Activated naive CD4-positive, alpha-beta T cell treated with anti-CD3 and anti-CD28 coated beads, Interleukin-2, amount 10 ng/mL, durations not matched to agents 7 days and 5 days (primary cell): ENCODE measurements at regions not wholly inside any gene's neighbourhood (a gene's known extent, or its start where the extent isn't known, plus 50 kb on each side); places are given as distances from the start of the nearest gene placed in this dataset.
"Not testable (repeated sequence)": the region's sequence is repeated elsewhere in the genome, so short reads cannot be mapped to it uniquely, and the experiment has no call there.

Experiments
- CTCF ChIA-PET: fragments of 350-600 bp; sonication (Branson Sonifier 250); formaldehyde crosslinking; loops from one replicate; lab custom pipeline; 2021; ENCODE audit warnings: antibody characterized with exemption; lab: Charles Lee
- DNase-seq: peaks from one replicate; pipeline ENCODE4 v3.0.0-alpha.2; 2020
- H3K27ac Mint-ChIP-seq: one replicate; pipeline ENCODE4 v1.8.0; 2021; ENCODE audit warnings: mild to moderate bottlenecking, moderate library complexity, mixed read lengths
- H3K27me3 Mint-ChIP-seq: one replicate; pipeline ENCODE4 v1.8.0; 2021; ENCODE audit warnings: mild to moderate bottlenecking, mixed read lengths
- H3K36me3 Mint-ChIP-seq: one replicate; pipeline ENCODE4 v1.8.0; 2021; ENCODE audit warnings: mixed read lengths
- H3K4me1 Mint-ChIP-seq: one replicate; pipeline ENCODE4 v1.8.0; 2021; ENCODE audit warnings: mixed read lengths
- H3K4me3 Mint-ChIP-seq: one replicate; pipeline ENCODE4 v1.8.0; 2021; ENCODE audit warnings: mild to moderate bottlenecking, moderate library complexity, mixed read lengths
- H3K9me3 Mint-ChIP-seq: one replicate; pipeline ENCODE4 v1.8.0; 2021; ENCODE audit warnings: mixed read lengths

GRCh38 chr17:70266394-70266793, 97.1 kb downstream of the KCNJ2 start:
- Mint-ChIP-seq H3K4me1 (no peaks in the 10 kb centered on the region), H3K4me3 (no peak overlapping the region), H3K9me3 (no peaks in the 10 kb centered on the region), H3K27me3 (no peaks in the 10 kb centered on the region), H3K36me3 (no peaks in the 10 kb centered on the region), H3K27ac (no peak overlapping the region)
- no peak for DNase-seq
- CTCF ChIA-PET = no interaction called here

- CTCF ChIA-PET = no interaction called here
- no peak for DNase-seq
- Mint-ChIP-seq H3K27ac (no peak overlapping the region), H3K4me3 (no peak overlapping the region), H3K4me1 (no peaks in the 10 kb centered on the region), H3K27me3 (no peaks in the 10 kb centered on the region), H3K36me3 (no peaks in the 10 kb centered on the region), H3K9me3 (no peaks in the 10 kb centered on the region)
Measured at GRCh38 chr17:70268383-70268782, 99.1 kb downstream of the KCNJ2 start.

- Mint-ChIP-seq H3K27me3 (no peaks in the 10 kb centered on the region), H3K9me3 (no peaks in the 10 kb centered on the region), H3K4me3 (no peak overlapping the region), H3K36me3 (no peaks in the 10 kb centered on the region), H3K27ac (no peak overlapping the region), H3K4me1 (no peaks in the 10 kb centered on the region)
- DNase-seq = no peak
- CTCF ChIA-PET = no interaction called here
Measured at GRCh38 chr17:70270554-70270953, 101.2 kb downstream of the KCNJ2 start.

GRCh38 chr17:70271200-70271599, 101.9 kb downstream of the KCNJ2 start:
- CTCF ChIA-PET = no interaction called here
- DNase-seq = no peak
- Mint-ChIP-seq H3K27ac (no peak overlapping the region), H3K4me1 (no peaks in the 10 kb centered on the region), H3K9me3 (no peaks in the 10 kb centered on the region), H3K36me3 (no peaks in the 10 kb centered on the region), H3K4me3 (no peak overlapping the region), H3K27me3 (no peaks in the 10 kb centered on the region)

GRCh38 chr17:70271672-70272071, 102.3 kb downstream of the KCNJ2 start:
- no peaks in the 10 kb centered on the region for H3K27me3 Mint-ChIP-seq
- no peak for DNase-seq
- H3K4me1 Mint-ChIP-seq = no peaks in the 10 kb centered on the region
- no peak overlapping the region for H3K27ac Mint-ChIP-seq
- CTCF ChIA-PET = no interaction called here
- H3K36me3 Mint-ChIP-seq = no peaks in the 10 kb centered on the region
- no peaks in the 10 kb centered on the region for H3K9me3 Mint-ChIP-seq
- H3K4me3 Mint-ChIP-seq = no peak overlapping the region

GRCh38 chr17:70274255-70274654, 104.9 kb downstream of the KCNJ2 start:
- Mint-ChIP-seq H3K4me3 (no peak overlapping the region), H3K27me3 (no peaks in the 10 kb centered on the region), H3K4me1 (no peaks in the 10 kb centered on the region), H3K9me3 (no peaks in the 10 kb centered on the region), H3K27ac (no peak overlapping the region), H3K36me3 (no peaks in the 10 kb centered on the region)
- no peak for DNase-seq
- CTCF ChIA-PET = interaction anchor here (0.6 kb wide), 1 partner anchor 56 kb away, joined by 3 read pairs; no protein-coding TSS in a partner anchor

GRCh38 chr17:70276906-70277305, 107.6 kb downstream of the KCNJ2 start:
- no peaks in the 10 kb centered on the region for H3K9me3 Mint-ChIP-seq
- H3K36me3 Mint-ChIP-seq = no peaks in the 10 kb centered on the region
- no peak for DNase-seq
- no peak overlapping the region for H3K4me3 Mint-ChIP-seq
- no peaks in the 10 kb centered on the region for H3K27me3 Mint-ChIP-seq
- no peaks in the 10 kb centered on the region for H3K4me1 Mint-ChIP-seq
- CTCF ChIA-PET = no interaction called here
- no peak overlapping the region for H3K27ac Mint-ChIP-seq

GRCh38 chr17:70278844-70279462, 109.6 kb downstream of the KCNJ2 start:
- no peak for DNase-seq
- H3K36me3 Mint-ChIP-seq = no peaks in the 10 kb centered on the region
- no peaks in the 10 kb centered on the region for H3K4me1 Mint-ChIP-seq
- no peak overlapping the region for H3K27ac Mint-ChIP-seq
- H3K4me3 Mint-ChIP-seq = no peak overlapping the region
- no peaks in the 10 kb centered on the region for H3K27me3 Mint-ChIP-seq
- no peaks in the 10 kb centered on the region for H3K9me3 Mint-ChIP-seq
- CTCF ChIA-PET = no interaction called here

- no peaks in the 10 kb centered on the region for H3K4me1 Mint-ChIP-seq
Measured at GRCh38 chr17:70286391-70286790, 117.1 kb downstream of the KCNJ2 start.

GRCh38 chr17:70288540-70289290, 119.4 kb downstream of the KCNJ2 start:
- no peak overlapping the region for H3K4me3 Mint-ChIP-seq
- H3K36me3 Mint-ChIP-seq = no peaks in the 10 kb centered on the region
- no peaks in the 10 kb centered on the region for H3K27me3 Mint-ChIP-seq
- CTCF ChIA-PET = no interaction called here
- no peak for DNase-seq
- no peak overlapping the region for H3K27ac Mint-ChIP-seq
- no peaks in the 10 kb centered on the region for H3K4me1 Mint-ChIP-seq
- peaks cover 1% of the 10 kb centered on the region for H3K9me3 Mint-ChIP-seq

More at GRCh38 chr17:70286391-70286790, 117.1 kb downstream of the KCNJ2 start:
- peaks cover 1% of the 10 kb centered on the region for H3K9me3 Mint-ChIP-seq
- H3K36me3 Mint-ChIP-seq = no peaks in the 10 kb centered on the region
- no peak overlapping the region for H3K4me3 Mint-ChIP-seq
- no peak for DNase-seq
- no peaks in the 10 kb centered on the region for H3K27me3 Mint-ChIP-seq
- H3K27ac Mint-ChIP-seq = no peak overlapping the region
- CTCF ChIA-PET = no interaction called here

- no peaks in the 10 kb centered on the region for H3K27me3 Mint-ChIP-seq
- no peaks in the 10 kb centered on the region for H3K36me3 Mint-ChIP-seq
- peaks cover 4% of the 10 kb centered on the region for H3K9me3 Mint-ChIP-seq
- no peak for DNase-seq
- no peak overlapping the region for H3K4me3 Mint-ChIP-seq
- no peak overlapping the region for H3K27ac Mint-ChIP-seq
- CTCF ChIA-PET = no interaction called here
- no peaks in the 10 kb centered on the region for H3K4me1 Mint-ChIP-seq
Measured at GRCh38 chr17:70290770-70291169, 121.4 kb downstream of the KCNJ2 start.

GRCh38 chr17:70292366-70292765, 123.0 kb downstream of the KCNJ2 start:
- Mint-ChIP-seq H3K27me3 (no peaks in the 10 kb centered on the region), H3K27ac (no peak overlapping the region), H3K36me3 (no peaks in the 10 kb centered on the region), H3K4me3 (no peak overlapping the region), H3K4me1 (no peaks in the 10 kb centered on the region), H3K9me3 (peaks cover 6% of the 10 kb centered on the region)
- CTCF ChIA-PET = no interaction called here
- no peak for DNase-seq

GRCh38 chr17:70293564-70294310, 124.4 kb downstream of the KCNJ2 start:
- CTCF ChIA-PET, H3K27me3 Mint-ChIP-seq, H3K9me3 Mint-ChIP-seq, H3K4me1 Mint-ChIP-seq, H3K27ac Mint-ChIP-seq, H3K36me3 Mint-ChIP-seq, DNase-seq, H3K4me3 Mint-ChIP-seq: not testable (repeated sequence)

- no peaks in the 10 kb centered on the region for H3K27me3 Mint-ChIP-seq
- CTCF ChIA-PET = interaction anchor here (1.2 kb wide), 1 partner anchor 10 kb away, joined by 3 read pairs; no protein-coding TSS in a partner anchor
- no peak overlapping the region for H3K4me3 Mint-ChIP-seq
- no peak overlapping the region for H3K27ac Mint-ChIP-seq
- no peaks in the 10 kb centered on the region for H3K36me3 Mint-ChIP-seq
- no peaks in the 10 kb centered on the region for H3K4me1 Mint-ChIP-seq
- peaks cover 9% of the 10 kb centered on the region for H3K9me3 Mint-ChIP-seq
- DNase-seq = no peak
Measured at GRCh38 chr17:70295329-70295728, 126.0 kb downstream of the KCNJ2 start.
